HepG2 (cell line): ENCODE measurements at regions not wholly inside any gene's neighbourhood (a gene's known extent, or its start where the extent isn't known, plus 50 kb on each side); places are given as distances from the start of the nearest gene placed in this dataset.

Experiments
- ATAC-seq: fragments of 200-7000 bp; cut with Tn5 transposase; 3 replicates; pipeline ENCODE4 v1.9.1; 2020; ENCODE audit warnings: mild to moderate bottlenecking, moderate library complexity
- BruUV-seq: library from RNA; stranded (reverse); fragments of 400-500 nt; replicated peaks from 2 replicates; lab custom pipeline; 2021; lab: Mats Ljungman, UMichigan
- CTCF ChIA-PET: fragments of 300-600 bp; formaldehyde crosslinking; extraction: SDS; loops from one replicate; lab custom pipeline; 2021; ENCODE audit warnings: low total read pairs, inconsistent platforms, low intra/inter-chr PET ratio; lab: Yijun Ruan, JAX
- POLR2A ChIA-PET: fragments of 350-600 bp; sonication (Branson Sonifier 250); formaldehyde crosslinking; loops from one replicate; lab custom pipeline; 2020; ENCODE audit warnings: antibody characterized with exemption, inconsistent platforms; lab: Yijun Ruan, JAX
- DNase-seq: peaks from one replicate; pipeline ENCODE4 v3.0.0-alpha.2; 2015; ENCODE audit warnings: low spot score
- FAIRE-seq: peaks from 3 replicates; lab custom pipeline; 2011; peaks lifted over from hg19 to GRCh38; lab: Jason Lieb, UNC
- H2AFZ ChIP-seq: one replicate; pipeline ENCODE4 v1.6.1; 2011; ENCODE audit warnings: low read length, inconsistent platforms
- H3K27ac ChIP-seq: fragments of 300-600 bp; 3 replicates; pipeline ENCODE4 v1.8.0; 2011; ENCODE audit warnings: mixed run types, mild to moderate bottlenecking, mixed read lengths, low read length, inconsistent platforms; ENCODE audit not compliant: insufficient read depth; ENCODE audit errors: extremely low read length
- H3K27me3 ChIP-seq, 2 experiments: fragments of 200-600 bp in 1 of 2; 2 replicates in 1 of 2; 3 replicates in 1 of 2; pipeline versions ENCODE4 v1.6.0 to v1.8.0; 2011; ENCODE audit warnings: low read length in 2 of 2, mild to moderate bottlenecking in 2 of 2, moderate library complexity in 2 of 2, inconsistent platforms in 1 of 2; ENCODE audit not compliant: insufficient read depth in 2 of 2, control insufficient read depth in 1 of 2
- H3K36me3 ChIP-seq, 2 experiments: fragments of 200-600 bp in 1 of 2; replicated peaks in 1 of 2; 2 replicates in 1 of 2; 3 replicates in 1 of 2; pipeline versions ENCODE4 v1.5.1 to v1.8.0; 2011; ENCODE audit warnings: low read length in 2 of 2, inconsistent platforms in 1 of 2; ENCODE audit not compliant: insufficient read depth in 2 of 2, control insufficient read depth in 1 of 2
- H3K4me1 ChIP-seq: 2 replicates; pipeline ENCODE4 v1.5.1; 2012; ENCODE audit warnings: low read length, inconsistent platforms; ENCODE audit not compliant: insufficient read depth
- H3K4me2 ChIP-seq: 2 replicates; pipeline ENCODE4 v1.6.0; 2011; ENCODE audit warnings: low read depth, low read length, inconsistent platforms
- H3K4me3 ChIP-seq, 3 experiments: fragments of 200-600 bp in 1 of 3; sonication (generic), shearing (Covaris generic) in 1 of 3; replicated peaks in 1 of 3; 2 replicates each; pipeline ENCODE4 v1.5.1; 2011 to 2016; ENCODE audit warnings: low read length in 3 of 3, inconsistent platforms in 2 of 3, low read depth in 2 of 3, mild to moderate bottlenecking in 2 of 3, control low read depth in 1 of 3, mixed read lengths in 1 of 3; ENCODE audit not compliant: insufficient read depth in 1 of 3
- H3K79me2 ChIP-seq: one replicate; pipeline ENCODE4 v1.6.1; 2011; ENCODE audit warnings: low read length, inconsistent platforms; ENCODE audit not compliant: insufficient read depth
- H3K9ac ChIP-seq: 2 replicates; pipeline ENCODE4 v1.6.0; 2011; ENCODE audit warnings: mild to moderate bottlenecking, low read depth, low read length, inconsistent platforms; ENCODE audit not compliant: insufficient read depth
- H3K9me3 ChIP-seq: 2 replicates; pipeline ENCODE4 v1.5.1; 2012; ENCODE audit warnings: mild to moderate bottlenecking, low read length
- H4K20me1 ChIP-seq: 2 replicates; pipeline ENCODE4 v1.6.0; 2011; ENCODE audit warnings: inconsistent platforms, mild to moderate bottlenecking, low read length, moderate library complexity; ENCODE audit not compliant: insufficient read depth
- BATF2 ChIP-seq: sonication (generic); formaldehyde crosslinking; IDR thresholded peaks from 2 replicates; pipeline ENCODE4 v1.8.0; 2022; ENCODE audit warnings: mild to moderate bottlenecking, missing genetic modification reagents, moderate library complexity
- CTCF ChIP-seq: sonication (generic); formaldehyde crosslinking; IDR thresholded peaks from 2 replicates; pipeline ENCODE4 v1.5.0; 2020; ENCODE audit warnings: mild to moderate bottlenecking, missing genetic modification reagents, moderate library complexity
- FOXK2 ChIP-seq: fragments of 450-650 bp; IDR thresholded peaks from 2 replicates; pipeline ENCODE4 v1.6.1; 2016
- GATA4 ChIP-seq: sonication (generic); IDR thresholded peaks from 2 replicates; pipeline ENCODE4 v1.6.1; 2016; ENCODE audit warnings: antibody characterized with exemption, low read depth, borderline replicate concordance
- NFYB ChIP-seq: sonication (generic); formaldehyde crosslinking; IDR thresholded peaks from 2 replicates; pipeline ENCODE4 v1.4.0; 2020; ENCODE audit warnings: missing genetic modification reagents
- NONO ChIP-seq, 2 experiments: fragments of 450-650 bp in 1 of 2; sonication (generic) in 1 of 2; formaldehyde crosslinking in 1 of 2; IDR thresholded peaks in 1 of 2; conservative IDR thresholded peaks in 1 of 2; 2 replicates each; pipeline versions ENCODE4 v1.6.1 to v1.8.0; 2017 to 2022; ENCODE audit warnings: mild to moderate bottlenecking in 1 of 2, missing genetic modification reagents in 1 of 2, moderate library complexity in 1 of 2
- RBM22 ChIP-seq: fragments of 200-400 bp; formaldehyde crosslinking; optimal IDR thresholded peaks from 2 replicates; pipeline ENCODE3; 2017; ENCODE audit warnings: mild to moderate bottlenecking, low read length, moderate library complexity
- SMARCE1 ChIP-seq: fragments of 450-650 bp; IDR thresholded peaks from 2 replicates; pipeline ENCODE4 v1.6.1; 2017; ENCODE audit warnings: borderline replicate concordance
- SNAPC5 ChIP-seq: sonication (generic); formaldehyde crosslinking; IDR thresholded peaks from 2 replicates; pipeline ENCODE4 v1.8.1; 2023; ENCODE audit warnings: mild to moderate bottlenecking, missing genetic modification reagents, borderline replicate concordance
- SRF ChIP-seq: IDR thresholded peaks from 2 replicates; pipeline ENCODE4 v1.6.1; 2011; ENCODE audit warnings: mild to moderate bottlenecking, low read depth, low read length, moderate library complexity
- ZBTB46 ChIP-seq: sonication (generic); formaldehyde crosslinking; IDR thresholded peaks from 2 replicates; pipeline ENCODE4 v1.4.0; 2020; ENCODE audit warnings: mild to moderate bottlenecking, missing genetic modification reagents, borderline replicate concordance
- ZNF224 ChIP-seq: sonication (generic); formaldehyde crosslinking; IDR thresholded peaks from 2 replicates; pipeline ENCODE4 v1.5.0; 2020; ENCODE audit warnings: mild to moderate bottlenecking, missing genetic modification reagents
- WGBS: methylation state at CpG from one replicate; pipeline ENCODE4 v1.1.6; 2017; ENCODE audit warnings: low lambda C conversion rate; 5-methylcytosine and 5-hydroxymethylcytosine counted together
- in situ Hi-C: cut with HindIII; loops from 2 replicates; pipeline ENCODE4 v1.10.0; 2017; ENCODE audit warnings: low pct_unique_long_range_greater_than_20kb; ENCODE audit not compliant: extremely low pct_ligation_motif_present
- intact Hi-C: fragments of 100-400 bp; cut with micrococcal nuclease; formaldehyde crosslinking; loops from one replicate; pipeline ENCODE4 v1.10.0; 2022; ENCODE audit not compliant: unreplicated experiment
- TF ChIP-seq, protein P1 (sequence below): sonication (generic); formaldehyde crosslinking; IDR thresholded peaks from 2 replicates; pipeline ENCODE4 v1.4.0; 2020; ENCODE audit warnings: missing genetic modification reagents, borderline replicate concordance
- TF ChIP-seq, protein P2 (sequence below): sonication (generic); formaldehyde crosslinking; IDR thresholded peaks from 2 replicates; pipeline ENCODE4 v1.5.0; 2020; ENCODE audit warnings: missing genetic modification reagents
- TF ChIP-seq, protein P3 (sequence below): IDR thresholded peaks from 2 replicates; pipeline ENCODE4 v1.6.1; 2016; ENCODE audit warnings: control low read depth

GRCh38 chr19:29385191-29385795 lies 140.5 kb upstream of the VSTM2B start:
- no peak for FAIRE-seq
- peaks cover 0 to 5% of the 10 kb centered on the region in 2 experiments; a peak in 1 of 5 replicates for H3K27me3 ChIP-seq
- no peaks in the 10 kb centered on the region for H3K79me2 ChIP-seq
- no peak for ATAC-seq
- no peak overlapping the region for H3K9ac ChIP-seq
- no peaks in the 10 kb centered on the region for H3K36me3 ChIP-seq
- H3K4me3 ChIP-seq, result no peak overlapping the region
- no peaks in the 10 kb centered on the region for H3K9me3 ChIP-seq
- WGBS, result 8% methylated on average over 11 of the region's 13 CpGs
- no TSS peak for BruUV-seq
- H3K27ac ChIP-seq, result no peak overlapping the region
- no peaks in the 10 kb centered on the region for H4K20me1 ChIP-seq
- CTCF ChIA-PET, result no interaction called here
- no peak for DNase-seq
- in situ Hi-C loops, result no loop called here
- no peak overlapping the region for H3K4me2 ChIP-seq
- intact Hi-C loops, result no loop called here
- no peaks in the 10 kb centered on the region for H3K4me1 ChIP-seq
- H2AFZ ChIP-seq, result no peak overlapping the region
- POLR2A ChIA-PET, result no interaction called here
- TF ChIP-seq, protein P1, sequence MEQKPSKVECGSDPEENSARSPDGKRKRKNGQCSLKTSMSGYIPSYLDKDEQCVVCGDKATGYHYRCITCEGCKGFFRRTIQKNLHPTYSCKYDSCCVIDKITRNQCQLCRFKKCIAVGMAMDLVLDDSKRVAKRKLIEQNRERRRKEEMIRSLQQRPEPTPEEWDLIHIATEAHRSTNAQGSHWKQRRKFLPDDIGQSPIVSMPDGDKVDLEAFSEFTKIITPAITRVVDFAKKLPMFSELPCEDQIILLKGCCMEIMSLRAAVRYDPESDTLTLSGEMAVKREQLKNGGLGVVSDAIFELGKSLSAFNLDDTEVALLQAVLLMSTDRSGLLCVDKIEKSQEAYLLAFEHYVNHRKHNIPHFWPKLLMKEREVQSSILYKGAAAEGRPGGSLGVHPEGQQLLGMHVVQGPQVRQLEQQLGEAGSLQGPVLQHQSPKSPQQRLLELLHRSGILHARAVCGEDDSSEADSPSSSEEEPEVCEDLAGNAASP (CRISPR knock-in tag), result no peak
- TF ChIP-seq, protein P2, sequence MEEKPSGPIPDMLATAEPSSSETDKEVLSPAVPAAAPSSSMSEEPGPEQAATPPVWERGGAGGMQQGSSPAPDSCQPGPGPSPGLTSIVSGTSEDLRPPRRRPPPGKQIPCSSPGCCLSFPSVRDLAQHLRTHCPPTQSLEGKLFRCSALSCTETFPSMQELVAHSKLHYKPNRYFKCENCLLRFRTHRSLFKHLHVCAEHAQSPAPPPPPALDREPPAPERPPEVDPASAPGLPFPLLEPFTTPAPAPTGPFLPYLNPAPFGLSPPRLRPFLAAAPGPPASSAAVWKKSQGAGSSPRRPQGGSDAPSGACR (CRISPR knock-in tag), result no peak
- TF ChIP-seq SNAPC5 (CRISPR knock-in tag), result no peak
- TF ChIP-seq NFYB (CRISPR knock-in tag), result no peak
- TF ChIP-seq NONO (IDR thresholded peaks at IDR 0.05), result no peak
- no peak for TF ChIP-seq NONO (CRISPR knock-in tag; conservative IDR thresholded peaks at IDR 0.05)
- TF ChIP-seq SRF, result no peak
- TF ChIP-seq BATF2 (CRISPR knock-in tag), result no peak
- TF ChIP-seq ZNF224 (CRISPR knock-in tag), result no peak
- no peak for TF ChIP-seq FOXK2
- TF ChIP-seq SMARCE1, result no peak
- TF ChIP-seq, protein P3, sequence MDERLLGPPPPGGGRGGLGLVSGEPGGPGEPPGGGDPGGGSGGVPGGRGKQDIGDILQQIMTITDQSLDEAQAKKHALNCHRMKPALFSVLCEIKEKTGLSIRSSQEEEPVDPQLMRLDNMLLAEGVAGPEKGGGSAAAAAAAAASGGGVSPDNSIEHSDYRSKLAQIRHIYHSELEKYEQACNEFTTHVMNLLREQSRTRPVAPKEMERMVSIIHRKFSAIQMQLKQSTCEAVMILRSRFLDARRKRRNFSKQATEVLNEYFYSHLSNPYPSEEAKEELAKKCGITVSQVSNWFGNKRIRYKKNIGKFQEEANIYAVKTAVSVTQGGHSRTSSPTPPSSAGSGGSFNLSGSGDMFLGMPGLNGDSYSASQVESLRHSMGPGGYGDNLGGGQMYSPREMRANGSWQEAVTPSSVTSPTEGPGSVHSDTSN (CRISPR knock-in tag), result no peak
- no peak for TF ChIP-seq ZBTB46
- TF ChIP-seq RBM22, result no peak
- TF ChIP-seq GATA4, result no peak
- TF ChIP-seq CTCF, result no peak
